SK-N-SH treated with all-trans-retinoic acid at 6 μM for 48 hours (cell line): ENCODE measurements at regions not wholly inside any gene's neighbourhood (a gene's known extent, or its start where the extent isn't known, plus 50 kb on each side); places are given as distances from the start of the nearest gene placed in this dataset.

Source experiments
- ATAC-seq: fragments of 200-7000 bp; cut with Tn5 transposase; 3 replicates; pipeline ENCODE4 v1.9.1; 2020; ENCODE audit warnings: mild to moderate bottlenecking, moderate library complexity
- ARNTL ChIP-seq: fragments of 450-650 bp; formaldehyde crosslinking; IDR thresholded peaks from 2 replicates; pipeline ENCODE4 v1.5.0; 2020; ENCODE audit warnings: low read depth, mild to moderate bottlenecking, moderate library complexity, borderline replicate concordance
- CSDC2 ChIP-seq: fragments of 250-450 bp; sonication (Bioruptor Pico); IDR thresholded peaks from 2 replicates; pipeline ENCODE4 v1.5.0; 2020; ENCODE audit warnings: mild to moderate bottlenecking, moderate library complexity
- ESRRG ChIP-seq: fragments of 250-450 bp; sonication (Bioruptor Pico); IDR thresholded peaks from 2 replicates; pipeline ENCODE4 v1.6.1; 2021; ENCODE audit warnings: mild to moderate bottlenecking
- GLIS3 ChIP-seq: fragments of 250-450 bp; sonication (Bioruptor Pico); IDR thresholded peaks from 2 replicates; pipeline ENCODE4 v1.5.0; 2020; ENCODE audit warnings: mild to moderate bottlenecking, moderate library complexity
- ISL1 ChIP-seq: fragments of 250-450 bp; sonication (Bioruptor Pico); IDR thresholded peaks from 2 replicates; pipeline ENCODE4 v2.1.2; 2022; ENCODE audit warnings: mild to moderate bottlenecking, moderate library complexity
- PPARA ChIP-seq: fragments of 250-450 bp; sonication (Bioruptor Pico); IDR thresholded peaks from 2 replicates; pipeline ENCODE4 v1.5.0; 2020; ENCODE audit warnings: mild to moderate bottlenecking, borderline replicate concordance
- RARB ChIP-seq: fragments of 250-450 bp; sonication (Bioruptor Pico); IDR thresholded peaks from 2 replicates; pipeline ENCODE4 v1.8.0; 2021; ENCODE audit warnings: mild to moderate bottlenecking, moderate library complexity
- SNAI2 ChIP-seq: fragments of 250-450 bp; sonication (Bioruptor Pico); IDR thresholded peaks from 2 replicates; pipeline ENCODE4 v1.5.0; 2020; ENCODE audit warnings: mild to moderate bottlenecking, moderate library complexity
- TCF4 ChIP-seq: fragments of 250-450 bp; sonication (Bioruptor Pico); IDR thresholded peaks from 2 replicates; pipeline ENCODE4 v1.8.0; 2021; ENCODE audit warnings: mild to moderate bottlenecking, moderate library complexity, borderline replicate concordance
- TOX ChIP-seq: fragments of 250-450 bp; sonication (Bioruptor Pico); IDR thresholded peaks from 2 replicates; pipeline ENCODE4 v1.8.0; 2021; ENCODE audit warnings: mild to moderate bottlenecking, moderate library complexity, borderline replicate concordance
- ZC3H10 ChIP-seq: fragments of 250-450 bp; sonication (Bioruptor Pico); IDR thresholded peaks from 2 replicates; pipeline ENCODE4 v1.5.1; 2021; ENCODE audit warnings: mild to moderate bottlenecking, moderate library complexity
- ZNF565 ChIP-seq: fragments of 450-650 bp; formaldehyde crosslinking; conservative IDR thresholded peaks from 2 replicates; pipeline ENCODE4 v1.5.0; 2020; ENCODE audit warnings: low read depth, mild to moderate bottlenecking, moderate library complexity
- ZNF70 ChIP-seq: fragments of 450-650 bp; formaldehyde crosslinking; IDR thresholded peaks from 2 replicates; pipeline ENCODE4 v1.5.0; 2020; ENCODE audit warnings: mild to moderate bottlenecking, moderate library complexity
- ZNF8 ChIP-seq: fragments of 450-650 bp; formaldehyde crosslinking; IDR thresholded peaks from 2 replicates; pipeline ENCODE4 v1.5.0; 2020; ENCODE audit warnings: mild to moderate bottlenecking, moderate library complexity
- TF ChIP-seq, protein P1 (sequence below): fragments of 250-450 bp; sonication (Bioruptor Pico); IDR thresholded peaks from 2 replicates; pipeline ENCODE4 v1.5.0; 2020; ENCODE audit warnings: mild to moderate bottlenecking, moderate library complexity
- TF ChIP-seq, protein P2 (sequence below): fragments of 250-450 bp; sonication (Bioruptor Pico); IDR thresholded peaks from 2 replicates; pipeline ENCODE4 v1.5.1; 2021; ENCODE audit warnings: mild to moderate bottlenecking, moderate library complexity
- TF ChIP-seq, protein P3 (sequence below): fragments of 250-450 bp; sonication (Bioruptor Pico); IDR thresholded peaks from 2 replicates; pipeline ENCODE4 v1.8.0; 2020; ENCODE audit warnings: mild to moderate bottlenecking, moderate library complexity, borderline replicate concordance
- TF ChIP-seq, protein P4 (sequence below): fragments of 250-450 bp; sonication (Bioruptor Pico); IDR thresholded peaks from 2 replicates; pipeline ENCODE4 v1.8.0; 2021; ENCODE audit warnings: low read depth, mild to moderate bottlenecking, moderate library complexity, borderline replicate concordance

DNA sequence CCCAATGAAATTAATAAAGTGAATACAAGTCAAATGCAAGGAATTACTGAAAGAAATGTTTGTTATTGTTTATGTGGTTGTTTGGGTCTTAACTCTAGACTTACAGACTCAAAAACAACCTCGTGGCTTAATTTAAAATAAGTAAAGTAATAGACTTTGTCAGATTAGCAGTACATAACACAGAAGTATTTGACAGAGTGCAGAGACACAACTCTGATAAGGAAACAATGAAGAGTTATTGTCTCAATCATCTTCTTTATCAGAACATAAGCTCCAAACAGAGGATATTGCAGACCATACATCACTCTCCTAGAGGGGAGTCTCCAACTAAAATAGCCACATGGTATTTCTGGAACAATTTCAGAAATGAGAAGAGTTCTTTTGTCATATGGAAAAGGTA lies 487.7 kb upstream of the HS3ST5 start (continued):
- TF ChIP-seq, protein P1, sequence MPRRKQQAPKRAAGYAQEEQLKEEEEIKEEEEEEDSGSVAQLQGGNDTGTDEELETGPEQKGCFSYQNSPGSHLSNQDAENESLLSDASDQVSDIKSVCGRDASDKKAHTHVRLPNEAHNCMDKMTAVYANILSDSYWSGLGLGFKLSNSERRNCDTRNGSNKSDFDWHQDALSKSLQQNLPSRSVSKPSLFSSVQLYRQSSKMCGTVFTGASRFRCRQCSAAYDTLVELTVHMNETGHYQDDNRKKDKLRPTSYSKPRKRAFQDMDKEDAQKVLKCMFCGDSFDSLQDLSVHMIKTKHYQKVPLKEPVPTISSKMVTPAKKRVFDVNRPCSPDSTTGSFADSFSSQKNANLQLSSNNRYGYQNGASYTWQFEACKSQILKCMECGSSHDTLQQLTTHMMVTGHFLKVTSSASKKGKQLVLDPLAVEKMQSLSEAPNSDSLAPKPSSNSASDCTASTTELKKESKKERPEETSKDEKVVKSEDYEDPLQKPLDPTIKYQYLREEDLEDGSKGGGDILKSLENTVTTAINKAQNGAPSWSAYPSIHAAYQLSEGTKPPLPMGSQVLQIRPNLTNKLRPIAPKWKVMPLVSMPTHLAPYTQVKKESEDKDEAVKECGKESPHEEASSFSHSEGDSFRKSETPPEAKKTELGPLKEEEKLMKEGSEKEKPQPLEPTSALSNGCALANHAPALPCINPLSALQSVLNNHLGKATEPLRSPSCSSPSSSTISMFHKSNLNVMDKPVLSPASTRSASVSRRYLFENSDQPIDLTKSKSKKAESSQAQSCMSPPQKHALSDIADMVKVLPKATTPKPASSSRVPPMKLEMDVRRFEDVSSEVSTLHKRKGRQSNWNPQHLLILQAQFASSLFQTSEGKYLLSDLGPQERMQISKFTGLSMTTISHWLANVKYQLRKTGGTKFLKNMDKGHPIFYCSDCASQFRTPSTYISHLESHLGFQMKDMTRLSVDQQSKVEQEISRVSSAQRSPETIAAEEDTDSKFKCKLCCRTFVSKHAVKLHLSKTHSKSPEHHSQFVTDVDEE (CRISPR knock-in tag): peak; percentile 64; the same call in 1 of the 2 replicates
- TF ChIP-seq GLIS3 (CRISPR knock-in tag) (no peak), ZNF8 (CRISPR knock-in tag) (no peak), ARNTL (CRISPR knock-in tag) (no peak)
- TF ChIP-seq, all 23 proteins: peak for 3

DNA sequence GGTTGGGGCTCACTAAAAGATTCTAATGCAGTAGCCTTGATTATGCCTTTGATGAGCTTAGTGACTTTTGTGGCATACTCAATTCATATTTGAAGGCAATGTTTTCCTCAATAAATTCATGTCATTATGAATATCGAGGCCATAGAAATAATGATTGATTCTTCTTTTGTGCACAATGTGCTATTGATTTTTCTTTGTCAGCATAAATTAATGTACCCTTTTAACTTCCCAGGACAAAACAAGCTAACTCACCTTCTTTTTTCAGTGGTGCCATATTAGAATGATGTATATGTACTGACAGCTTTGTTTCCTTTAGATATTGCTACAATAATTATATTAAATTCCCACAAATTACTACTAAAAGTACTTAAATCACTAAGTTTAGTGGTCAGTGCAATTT lies 484.3 kb upstream of the HS3ST5 start:
- TF ChIP-seq TCF4 (CRISPR knock-in tag): no peak
- TF ChIP-seq TOX: no peak
- no peak for ATAC-seq

DNA sequence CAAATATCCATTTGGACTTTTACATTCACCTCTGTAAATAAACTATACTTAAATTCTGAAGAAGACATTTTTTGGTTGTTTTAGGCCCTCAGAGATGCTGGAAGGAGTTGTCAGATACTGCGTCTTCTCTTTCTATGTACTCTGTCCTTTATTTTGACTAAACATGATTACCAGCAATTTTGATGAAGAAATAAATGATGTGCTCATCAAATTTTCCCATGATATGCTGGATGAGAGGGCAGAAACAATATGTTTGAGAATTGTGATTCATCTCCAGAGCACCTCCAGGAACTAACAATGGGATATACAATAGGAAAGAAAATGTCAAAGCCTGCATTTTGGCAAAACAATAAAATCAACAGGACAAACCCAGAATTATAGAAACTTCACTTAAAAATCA lies 481.6 kb upstream of the HS3ST5 start:
- TF ChIP-seq, protein P2, sequence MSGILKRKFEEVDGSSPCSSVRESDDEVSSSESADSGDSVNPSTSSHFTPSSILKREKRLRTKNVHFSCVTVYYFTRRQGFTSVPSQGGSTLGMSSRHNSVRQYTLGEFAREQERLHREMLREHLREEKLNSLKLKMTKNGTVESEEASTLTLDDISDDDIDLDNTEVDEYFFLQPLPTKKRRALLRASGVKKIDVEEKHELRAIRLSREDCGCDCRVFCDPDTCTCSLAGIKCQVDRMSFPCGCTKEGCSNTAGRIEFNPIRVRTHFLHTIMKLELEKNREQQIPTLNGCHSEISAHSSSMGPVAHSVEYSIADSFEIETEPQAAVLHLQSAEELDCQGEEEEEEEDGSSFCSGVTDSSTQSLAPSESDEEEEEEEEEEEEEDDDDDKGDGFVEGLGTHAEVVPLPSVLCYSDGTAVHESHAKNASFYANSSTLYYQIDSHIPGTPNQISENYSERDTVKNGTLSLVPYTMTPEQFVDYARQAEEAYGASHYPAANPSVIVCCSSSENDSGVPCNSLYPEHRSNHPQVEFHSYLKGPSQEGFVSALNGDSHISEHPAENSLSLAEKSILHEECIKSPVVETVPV (CRISPR knock-in tag): no peak
- TF ChIP-seq ZC3H10: no peak
- TF ChIP-seq ARNTL (CRISPR knock-in tag): no peak
- no peak for TF ChIP-seq GLIS3 (CRISPR knock-in tag)
- no peak for TF ChIP-seq RARB (CRISPR knock-in tag)
- TF ChIP-seq, protein P1 (CRISPR knock-in tag): no peak
- no peak for TF ChIP-seq ZNF565 (CRISPR knock-in tag)
- no peak for TF ChIP-seq PPARA (CRISPR knock-in tag)
- TF ChIP-seq, protein P3, sequence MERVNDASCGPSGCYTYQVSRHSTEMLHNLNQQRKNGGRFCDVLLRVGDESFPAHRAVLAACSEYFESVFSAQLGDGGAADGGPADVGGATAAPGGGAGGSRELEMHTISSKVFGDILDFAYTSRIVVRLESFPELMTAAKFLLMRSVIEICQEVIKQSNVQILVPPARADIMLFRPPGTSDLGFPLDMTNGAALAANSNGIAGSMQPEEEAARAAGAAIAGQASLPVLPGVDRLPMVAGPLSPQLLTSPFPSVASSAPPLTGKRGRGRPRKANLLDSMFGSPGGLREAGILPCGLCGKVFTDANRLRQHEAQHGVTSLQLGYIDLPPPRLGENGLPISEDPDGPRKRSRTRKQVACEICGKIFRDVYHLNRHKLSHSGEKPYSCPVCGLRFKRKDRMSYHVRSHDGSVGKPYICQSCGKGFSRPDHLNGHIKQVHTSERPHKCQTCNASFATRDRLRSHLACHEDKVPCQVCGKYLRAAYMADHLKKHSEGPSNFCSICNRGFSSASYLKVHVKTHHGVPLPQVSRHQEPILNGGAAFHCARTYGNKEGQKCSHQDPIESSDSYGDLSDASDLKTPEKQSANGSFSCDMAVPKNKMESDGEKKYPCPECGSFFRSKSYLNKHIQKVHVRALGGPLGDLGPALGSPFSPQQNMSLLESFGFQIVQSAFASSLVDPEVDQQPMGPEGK (CRISPR knock-in tag): no peak
- no peak for TF ChIP-seq CSDC2
- TF ChIP-seq ISL1 (CRISPR knock-in tag): no peak
- no peak for TF ChIP-seq ZNF8 (CRISPR knock-in tag)
- TF ChIP-seq, protein P4, sequence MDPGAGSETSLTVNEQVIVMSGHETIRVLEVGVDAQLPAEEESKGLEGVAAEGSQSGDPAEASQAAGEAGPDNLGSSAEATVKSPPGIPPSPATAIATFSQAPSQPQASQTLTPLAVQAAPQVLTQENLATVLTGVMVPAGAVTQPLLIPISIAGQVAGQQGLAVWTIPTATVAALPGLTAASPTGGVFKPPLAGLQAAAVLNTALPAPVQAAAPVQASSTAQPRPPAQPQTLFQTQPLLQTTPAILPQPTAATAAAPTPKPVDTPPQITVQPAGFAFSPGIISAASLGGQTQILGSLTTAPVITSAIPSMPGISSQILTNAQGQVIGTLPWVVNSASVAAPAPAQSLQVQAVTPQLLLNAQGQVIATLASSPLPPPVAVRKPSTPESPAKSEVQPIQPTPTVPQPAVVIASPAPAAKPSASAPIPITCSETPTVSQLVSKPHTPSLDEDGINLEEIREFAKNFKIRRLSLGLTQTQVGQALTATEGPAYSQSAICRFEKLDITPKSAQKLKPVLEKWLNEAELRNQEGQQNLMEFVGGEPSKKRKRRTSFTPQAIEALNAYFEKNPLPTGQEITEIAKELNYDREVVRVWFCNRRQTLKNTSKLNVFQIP (CRISPR knock-in tag): no peak
- TF ChIP-seq ZNF70: no peak
- TF ChIP-seq ESRRG (CRISPR knock-in tag): no peak
- TF ChIP-seq SNAI2 (CRISPR knock-in tag): no peak
- no peak for ATAC-seq

DNA sequence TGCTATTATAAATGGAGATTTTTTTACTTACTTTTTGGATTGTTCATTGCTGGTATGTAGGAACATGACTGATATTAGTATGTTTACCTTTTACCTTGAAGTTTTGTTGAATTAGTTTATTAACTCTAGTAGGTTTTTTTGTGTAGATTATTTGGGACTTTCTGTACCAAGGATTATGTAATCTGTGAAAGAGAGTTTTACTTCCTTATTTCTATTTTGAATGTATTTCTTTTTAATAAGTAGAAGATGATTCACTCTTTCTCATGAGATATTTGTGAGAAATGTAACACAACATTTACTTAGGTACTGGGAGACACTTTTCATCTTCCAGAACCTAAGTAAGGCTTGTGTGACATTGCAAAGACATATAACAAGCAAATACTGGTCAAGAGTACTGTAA lies 473.9 kb upstream of the HS3ST5 start:
- TF ChIP-seq ZNF565 (CRISPR knock-in tag) (no peak), ESRRG (CRISPR knock-in tag) (no peak), ISL1 (CRISPR knock-in tag) (no peak), RARB (CRISPR knock-in tag) (no peak), TCF4 (CRISPR knock-in tag) (no peak)
- TF ChIP-seq, protein P1 (CRISPR knock-in tag): no peak
- no peak for ATAC-seq
